Heart left ventricle (tissue), 13 donors: ENCODE measurements at regions not wholly inside any gene's neighbourhood (a gene's known extent, or its start where the extent isn't known, plus 50 kb on each side); places are given as distances from the start of the nearest gene placed in this dataset.

Experiments
- POLR2A ChIP-seq, 2 donors: fragments of 450-650 bp; IDR thresholded peaks; one replicate each; pipeline ENCODE4 v1.6.1; 2017; ENCODE audit warnings: antibody characterized with exemption in 2 of 2, mild to moderate bottlenecking in 2 of 2, moderate library complexity in 2 of 2
- TF ChIP-seq, protein P1 (sequence below), 12 donors: fragments of 200-600 bp; sonication (generic) in 4 of 12; IDR thresholded peaks; one replicate each; pipeline versions ENCODE4 v1.5.0 to v1.8.0; 2018 to 2022; ENCODE audit warnings: antibody characterized with exemption in 12 of 12, mild to moderate bottlenecking in 5 of 12
- donor health status: ischemic (EF 13 %, LVEDD 7.1; RV severe dilation, severe dysfunction).
- donor health status: DM: no; HTN: yes; CAD: no.
- donor health status: DM: no; HTN: no; CAD: no.
- donor health status: ischemic (EF 25% LVEDD 6.9; RV normal size, moderate dysfunction).
- donor health status: ischemic (EF 25% LVEDD 5.7; RV mildly dilated, moderate dysfunction).
- donor health status: ischemic (EF 35%, LVEDD 5.7; RV mildly dilated, moderate dysfunction).
- donor health status: nonischemic (EF 11% LVEDD 7.7; RV severe dilation, severe dysfunction).
- donor health status: DM: yes; HTN: yes; CAD: no.
- donor health status: PGD.
- donor health status: ischemic (EF 29% LVEDD 5.4; RV normal size, mild dysfunction).
- donor health status: nonischemic (EF 23%, LVEDD 6.1; RV moderate dilation, normal function).

DNA sequence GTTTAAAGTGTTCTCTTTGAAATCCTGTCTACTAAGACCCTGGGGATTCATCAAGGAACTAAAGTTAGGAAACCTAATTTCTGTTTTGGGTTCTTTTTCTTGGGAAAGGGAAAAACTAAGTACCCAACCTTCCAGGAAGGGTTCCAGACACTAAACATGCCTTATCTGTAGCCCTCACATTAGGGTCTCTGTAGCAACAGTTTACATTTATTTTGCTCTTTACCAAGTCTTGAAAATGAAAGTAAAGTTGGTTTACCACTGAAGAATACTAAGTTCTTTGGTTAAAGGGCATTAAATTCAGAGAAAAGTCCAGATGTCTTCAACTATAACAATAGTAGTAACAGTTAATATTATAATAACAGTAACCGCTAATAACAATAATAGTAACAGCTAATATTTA lies 207.5 kb upstream of the CDKN3 start:
- TF ChIP-seq, protein P1, sequence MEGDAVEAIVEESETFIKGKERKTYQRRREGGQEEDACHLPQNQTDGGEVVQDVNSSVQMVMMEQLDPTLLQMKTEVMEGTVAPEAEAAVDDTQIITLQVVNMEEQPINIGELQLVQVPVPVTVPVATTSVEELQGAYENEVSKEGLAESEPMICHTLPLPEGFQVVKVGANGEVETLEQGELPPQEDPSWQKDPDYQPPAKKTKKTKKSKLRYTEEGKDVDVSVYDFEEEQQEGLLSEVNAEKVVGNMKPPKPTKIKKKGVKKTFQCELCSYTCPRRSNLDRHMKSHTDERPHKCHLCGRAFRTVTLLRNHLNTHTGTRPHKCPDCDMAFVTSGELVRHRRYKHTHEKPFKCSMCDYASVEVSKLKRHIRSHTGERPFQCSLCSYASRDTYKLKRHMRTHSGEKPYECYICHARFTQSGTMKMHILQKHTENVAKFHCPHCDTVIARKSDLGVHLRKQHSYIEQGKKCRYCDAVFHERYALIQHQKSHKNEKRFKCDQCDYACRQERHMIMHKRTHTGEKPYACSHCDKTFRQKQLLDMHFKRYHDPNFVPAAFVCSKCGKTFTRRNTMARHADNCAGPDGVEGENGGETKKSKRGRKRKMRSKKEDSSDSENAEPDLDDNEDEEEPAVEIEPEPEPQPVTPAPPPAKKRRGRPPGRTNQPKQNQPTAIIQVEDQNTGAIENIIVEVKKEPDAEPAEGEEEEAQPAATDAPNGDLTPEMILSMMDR (IDR thresholded peaks at IDR 0.05) = no peak
- no peak for TF ChIP-seq POLR2A (IDR thresholded peaks at IDR 0.05)
